ENCODE measurements at regions not wholly inside any gene's neighbourhood (a gene's known extent, or its start where the extent isn't known, plus 50 kb on each side); places are given as distances from the start of the nearest gene placed in this dataset.
"Not testable (repeated sequence)": the region's sequence is repeated elsewhere in the genome, so short reads cannot be mapped to it uniquely, and the experiment has no call there.

- no peaks in the 10 kb centered on the region for H3K9me3 Mint-ChIP-seq
- DNase-seq, result no peak
- peaks cover 2% of the 10 kb centered on the region for H3K4me1 Mint-ChIP-seq (ENCODE audit: low read depth)
- H3K27me3 Mint-ChIP-seq (ENCODE audit: low read depth), result no peaks in the 10 kb centered on the region
- H3K36me3 Mint-ChIP-seq (ENCODE audit: insufficient read depth), result no peaks in the 10 kb centered on the region
- H3K4me3 Mint-ChIP-seq, result no peak overlapping the region
- no peak for ATAC-seq
These were observed 175.7 kb downstream of the PSMG1 start for GRCh38 chr21:39007532-39007931.

- Mint-ChIP-seq H3K4me3 (no peak overlapping the region), H3K4me1 (ENCODE audit: low read depth) (peaks cover 2% of the 10 kb centered on the region), H3K36me3 (ENCODE audit: insufficient read depth) (no peaks in the 10 kb centered on the region), H3K27me3 (ENCODE audit: low read depth) (no peaks in the 10 kb centered on the region), H3K9me3 (no peaks in the 10 kb centered on the region)
- DNase-seq, result no peak
- ATAC-seq, result no peak
These were observed 176.5 kb downstream of the PSMG1 start for GRCh38 chr21:39006571-39007311.

- no peaks in the 10 kb centered on the region for H3K36me3 Mint-ChIP-seq (ENCODE audit: insufficient read depth)
- H3K4me3 Mint-ChIP-seq, result no peak overlapping the region
- DNase-seq, result no peak
- no peak for ATAC-seq
- H3K9me3 Mint-ChIP-seq, result no peaks in the 10 kb centered on the region
- peaks cover 4% of the 10 kb centered on the region for H3K27me3 Mint-ChIP-seq (ENCODE audit: low read depth)
- H3K4me1 Mint-ChIP-seq (ENCODE audit: low read depth), result peaks cover 2% of the 10 kb centered on the region
These were observed 177.8 kb downstream of the PSMG1 start for GRCh38 chr21:39005502-39005787.

GRCh38 chr21:39004634-39005501 lies 178.4 kb downstream of the PSMG1 start:
- DNase-seq, result no peak
- peaks cover 2% of the 10 kb centered on the region for H3K4me1 Mint-ChIP-seq (ENCODE audit: low read depth)
- no peak overlapping the region for H3K4me3 Mint-ChIP-seq
- H3K9me3 Mint-ChIP-seq, result no peaks in the 10 kb centered on the region
- no peaks in the 10 kb centered on the region for H3K36me3 Mint-ChIP-seq (ENCODE audit: insufficient read depth)
- peak in 1 of 2 donors; percentile 25 for ATAC-seq
- peaks cover 4% of the 10 kb centered on the region for H3K27me3 Mint-ChIP-seq (ENCODE audit: low read depth)

GRCh38 chr21:39003982-39004633 lies 179.1 kb downstream of the PSMG1 start:
- Mint-ChIP-seq H3K36me3 (ENCODE audit: insufficient read depth) (no peaks in the 10 kb centered on the region), H3K27me3 (ENCODE audit: low read depth) (peaks cover 4% of the 10 kb centered on the region), H3K9me3 (no peaks in the 10 kb centered on the region), H3K4me3 (no peak overlapping the region), H3K4me1 (ENCODE audit: low read depth) (peaks cover 2% of the 10 kb centered on the region)
- DNase-seq (no peak), ATAC-seq (peak in 1 of 2 donors; percentile 22)

GRCh38 chr21:39001341-39001740 lies 181.9 kb downstream of the PSMG1 start:
- Mint-ChIP-seq H3K27me3 (ENCODE audit: low read depth) (peaks cover 8% of the 10 kb centered on the region), H3K4me3 (no peak overlapping the region), H3K9me3 (no peaks in the 10 kb centered on the region), H3K4me1 (ENCODE audit: low read depth) (peaks cover 2% of the 10 kb centered on the region), H3K36me3 (ENCODE audit: insufficient read depth) (no peaks in the 10 kb centered on the region)
- no peak for DNase-seq
- no peak for ATAC-seq

GRCh38 chr21:39000496-39000895 lies 182.8 kb downstream of the PSMG1 start:
- Mint-ChIP-seq H3K4me1 (ENCODE audit: low read depth) (peaks cover 2% of the 10 kb centered on the region), H3K9me3 (no peaks in the 10 kb centered on the region), H3K27me3 (ENCODE audit: low read depth) (peaks cover 16% of the 10 kb centered on the region), H3K36me3 (ENCODE audit: insufficient read depth) (no peaks in the 10 kb centered on the region), H3K4me3 (no peak overlapping the region)
- DNase-seq, result no peak
- peak; percentile 39 to 63 for ATAC-seq

GRCh38 chr21:38999161-38999560 lies 184.1 kb downstream of the PSMG1 start:
- Mint-ChIP-seq H3K4me1 (ENCODE audit: low read depth) (no peaks in the 10 kb centered on the region), H3K4me3 (no peak overlapping the region), H3K9me3 (no peaks in the 10 kb centered on the region), H3K27me3 (ENCODE audit: low read depth) (peaks cover 18% of the 10 kb centered on the region), H3K36me3 (ENCODE audit: insufficient read depth) (no peaks in the 10 kb centered on the region)
- ATAC-seq, result no peak
- DNase-seq, result no peak

GRCh38 chr21:38998281-38998680 lies 185.0 kb downstream of the PSMG1 start:
- not testable (repeated sequence) for H3K9me3 Mint-ChIP-seq; DNase-seq; H3K36me3 Mint-ChIP-seq (ENCODE audit: insufficient read depth); H3K4me1 Mint-ChIP-seq (ENCODE audit: low read depth); ATAC-seq; H3K4me3 Mint-ChIP-seq
- H3K27me3 Mint-ChIP-seq (ENCODE audit: low read depth), result peaks cover 18% of the 10 kb centered on the region

GRCh38 chr21:38997843-38998175 lies 185.4 kb downstream of the PSMG1 start:
- H3K27me3 Mint-ChIP-seq (ENCODE audit: low read depth), result peaks cover 18% of the 10 kb centered on the region
- not testable (repeated sequence) for H3K4me3 Mint-ChIP-seq; DNase-seq; ATAC-seq; H3K36me3 Mint-ChIP-seq (ENCODE audit: insufficient read depth); H3K9me3 Mint-ChIP-seq; H3K4me1 Mint-ChIP-seq (ENCODE audit: low read depth)

- H3K4me1 Mint-ChIP-seq (ENCODE audit: low read depth), result no peaks in the 10 kb centered on the region
- no peaks in the 10 kb centered on the region for H3K36me3 Mint-ChIP-seq (ENCODE audit: insufficient read depth)
These were observed 186.0 kb downstream of the PSMG1 start for GRCh38 chr21:38997051-38997842.

GRCh38 chr21:38996355-38996754 lies 186.9 kb downstream of the PSMG1 start:
- no peak for DNase-seq
- no peaks in the 10 kb centered on the region for H3K36me3 Mint-ChIP-seq (ENCODE audit: insufficient read depth)

More at GRCh38 chr21:38997051-38997842, 186.0 kb downstream of the PSMG1 start:
- Mint-ChIP-seq H3K27me3 (ENCODE audit: low read depth) (peaks cover 18% of the 10 kb centered on the region), H3K4me3 (no peak overlapping the region), H3K9me3 (no peaks in the 10 kb centered on the region)
- DNase-seq (no peak), ATAC-seq (no peak)

GRCh38 chr21:38995731-38996130 lies 187.5 kb downstream of the PSMG1 start:
- Mint-ChIP-seq H3K36me3 (ENCODE audit: insufficient read depth) (no peaks in the 10 kb centered on the region), H3K4me3 (no peak overlapping the region), H3K27me3 (ENCODE audit: low read depth) (peaks cover 16% of the 10 kb centered on the region), H3K4me1 (ENCODE audit: low read depth) (no peaks in the 10 kb centered on the region), H3K9me3 (no peaks in the 10 kb centered on the region)
- no peak for DNase-seq
- ATAC-seq, result no peak

More at GRCh38 chr21:38996355-38996754, 186.9 kb downstream of the PSMG1 start:
- Mint-ChIP-seq H3K4me3 (no peak overlapping the region), H3K4me1 (ENCODE audit: low read depth) (no peaks in the 10 kb centered on the region), H3K9me3 (no peaks in the 10 kb centered on the region), H3K27me3 (ENCODE audit: low read depth) (peaks cover 17% of the 10 kb centered on the region)
- no peak for ATAC-seq

GRCh38 chr21:38995071-38995669 lies 188.1 kb downstream of the PSMG1 start:
- Mint-ChIP-seq H3K9me3 (no peaks in the 10 kb centered on the region), H3K36me3 (ENCODE audit: insufficient read depth) (no peaks in the 10 kb centered on the region), H3K4me3 (no peak overlapping the region), H3K27me3 (ENCODE audit: low read depth) (peaks cover 18% of the 10 kb centered on the region), H3K4me1 (ENCODE audit: low read depth) (no peaks in the 10 kb centered on the region)
- no peak for DNase-seq
- no peak for ATAC-seq
